ENCODE measurements at regions not wholly inside any gene's neighbourhood (a gene's known extent, or its start where the extent isn't known, plus 50 kb on each side); places are given as distances from the start of the nearest gene placed in this dataset.
"Not testable (repeated sequence)": the region's sequence is repeated elsewhere in the genome, so short reads cannot be mapped to it uniquely, and the experiment has no call there.

- H3K36me3 ChIP-seq (ENCODE audit: control insufficient read depth, insufficient read depth, low read length); H3K4me1 ChIP-seq (ENCODE audit: control insufficient read depth, insufficient read depth, low read length); H3K4me3 ChIP-seq (ENCODE audit: low read depth, low read length); H3K27ac ChIP-seq (ENCODE audit: low read depth, low read length); H3K9me3 ChIP-seq (ENCODE audit: control insufficient read depth, insufficient read depth, low read length); DNase-seq (ENCODE audit: low read depth in 4 of 6, low spot score in 6 of 6); H3K27me3 ChIP-seq (ENCODE audit: control insufficient read depth, insufficient read depth, low read length): not testable (repeated sequence)
- WGBS (ENCODE audit: insufficient coverage), result no CpG with 5 or more reads among the region's 7 CpGs
Observed at GRCh38 chr16:21422824-21423223, 144.7 kb upstream of the CRYM start.

GRCh38 chr16:21404699-21405098 is 126.6 kb upstream of the CRYM start:
- H3K27ac ChIP-seq (ENCODE audit: low read depth, low read length); H3K4me1 ChIP-seq (ENCODE audit: control insufficient read depth, insufficient read depth, low read length); H3K4me3 ChIP-seq (ENCODE audit: low read depth, low read length); H3K27me3 ChIP-seq (ENCODE audit: control insufficient read depth, insufficient read depth, low read length); H3K9me3 ChIP-seq (ENCODE audit: control insufficient read depth, insufficient read depth, low read length); DNase-seq (ENCODE audit: low read depth in 4 of 6, low spot score in 6 of 6); H3K36me3 ChIP-seq (ENCODE audit: control insufficient read depth, insufficient read depth, low read length): not testable (repeated sequence)
- no CpG with 5 or more reads among the region's 13 CpGs for WGBS (ENCODE audit: insufficient coverage)

- not testable (repeated sequence) for H3K4me3 ChIP-seq (ENCODE audit: low read depth, low read length); H3K36me3 ChIP-seq (ENCODE audit: control insufficient read depth, insufficient read depth, low read length); H3K4me1 ChIP-seq (ENCODE audit: control insufficient read depth, insufficient read depth, low read length); H3K27me3 ChIP-seq (ENCODE audit: control insufficient read depth, insufficient read depth, low read length); H3K9me3 ChIP-seq (ENCODE audit: control insufficient read depth, insufficient read depth, low read length); DNase-seq (ENCODE audit: low read depth in 4 of 6, low spot score in 6 of 6); H3K27ac ChIP-seq (ENCODE audit: low read depth, low read length)
- WGBS (ENCODE audit: insufficient coverage), result no CpG with 5 or more reads among the region's 5 CpGs
Observed at GRCh38 chr16:21397866-21398265, 119.8 kb upstream of the CRYM start.

GRCh38 chr16:21396545-21396944 is 118.5 kb upstream of the CRYM start:
- H3K4me3 ChIP-seq (ENCODE audit: low read depth, low read length); H3K4me1 ChIP-seq (ENCODE audit: control insufficient read depth, insufficient read depth, low read length); H3K27me3 ChIP-seq (ENCODE audit: control insufficient read depth, insufficient read depth, low read length); DNase-seq (ENCODE audit: low read depth in 4 of 6, low spot score in 6 of 6); H3K36me3 ChIP-seq (ENCODE audit: control insufficient read depth, insufficient read depth, low read length); H3K27ac ChIP-seq (ENCODE audit: low read depth, low read length); H3K9me3 ChIP-seq (ENCODE audit: control insufficient read depth, insufficient read depth, low read length): not testable (repeated sequence)
- no CpG with 5 or more reads among the region's 4 CpGs for WGBS (ENCODE audit: insufficient coverage)

- not testable (repeated sequence) for H3K36me3 ChIP-seq (ENCODE audit: control insufficient read depth, insufficient read depth, low read length); H3K27ac ChIP-seq (ENCODE audit: low read depth, low read length); H3K9me3 ChIP-seq (ENCODE audit: control insufficient read depth, insufficient read depth, low read length); H3K4me3 ChIP-seq (ENCODE audit: low read depth, low read length); DNase-seq (ENCODE audit: low read depth in 4 of 6, low spot score in 6 of 6); H3K27me3 ChIP-seq (ENCODE audit: control insufficient read depth, insufficient read depth, low read length); H3K4me1 ChIP-seq (ENCODE audit: control insufficient read depth, insufficient read depth, low read length)
- no CpG with 5 or more reads among the region's 3 CpGs for WGBS (ENCODE audit: insufficient coverage)
Observed at GRCh38 chr16:21390634-21391033, 112.5 kb upstream of the CRYM start.

- not testable (repeated sequence) for H3K27me3 ChIP-seq (ENCODE audit: control insufficient read depth, insufficient read depth, low read length); H3K27ac ChIP-seq (ENCODE audit: low read depth, low read length); H3K4me3 ChIP-seq (ENCODE audit: low read depth, low read length); H3K36me3 ChIP-seq (ENCODE audit: control insufficient read depth, insufficient read depth, low read length); H3K9me3 ChIP-seq (ENCODE audit: control insufficient read depth, insufficient read depth, low read length); DNase-seq (ENCODE audit: low read depth in 4 of 6, low spot score in 6 of 6); H3K4me1 ChIP-seq (ENCODE audit: control insufficient read depth, insufficient read depth, low read length)
- no CpG with 5 or more reads among the region's 7 CpGs for WGBS (ENCODE audit: insufficient coverage)
Observed at GRCh38 chr16:21389860-21390259, 111.8 kb upstream of the CRYM start.

GRCh38 chr16:21387757-21388156 is 109.7 kb upstream of the CRYM start:
- DNase-seq (ENCODE audit: low read depth in 4 of 6, low spot score in 6 of 6); H3K4me1 ChIP-seq (ENCODE audit: control insufficient read depth, insufficient read depth, low read length); H3K36me3 ChIP-seq (ENCODE audit: control insufficient read depth, insufficient read depth, low read length); H3K27ac ChIP-seq (ENCODE audit: low read depth, low read length); H3K4me3 ChIP-seq (ENCODE audit: low read depth, low read length); H3K9me3 ChIP-seq (ENCODE audit: control insufficient read depth, insufficient read depth, low read length); H3K27me3 ChIP-seq (ENCODE audit: control insufficient read depth, insufficient read depth, low read length): not testable (repeated sequence)
- WGBS (ENCODE audit: insufficient coverage), result no CpG with 5 or more reads among the region's 3 CpGs

GRCh38 chr16:21386201-21386915 is 108.3 kb upstream of the CRYM start:
- not testable (repeated sequence) for H3K4me1 ChIP-seq (ENCODE audit: control insufficient read depth, insufficient read depth, low read length); H3K4me3 ChIP-seq (ENCODE audit: low read depth, low read length); H3K27me3 ChIP-seq (ENCODE audit: control insufficient read depth, insufficient read depth, low read length); DNase-seq (ENCODE audit: low read depth in 4 of 6, low spot score in 6 of 6); H3K9me3 ChIP-seq (ENCODE audit: control insufficient read depth, insufficient read depth, low read length); H3K27ac ChIP-seq (ENCODE audit: low read depth, low read length); H3K36me3 ChIP-seq (ENCODE audit: control insufficient read depth, insufficient read depth, low read length)
- no CpG with 5 or more reads among the region's 5 CpGs for WGBS (ENCODE audit: insufficient coverage)

GRCh38 chr16:21383682-21384081 is 105.6 kb upstream of the CRYM start:
- not testable (repeated sequence) for DNase-seq (ENCODE audit: low read depth in 4 of 6, low spot score in 6 of 6); H3K36me3 ChIP-seq (ENCODE audit: control insufficient read depth, insufficient read depth, low read length); H3K27ac ChIP-seq (ENCODE audit: low read depth, low read length); H3K9me3 ChIP-seq (ENCODE audit: control insufficient read depth, insufficient read depth, low read length); H3K27me3 ChIP-seq (ENCODE audit: control insufficient read depth, insufficient read depth, low read length); H3K4me1 ChIP-seq (ENCODE audit: control insufficient read depth, insufficient read depth, low read length); H3K4me3 ChIP-seq (ENCODE audit: low read depth, low read length)

- DNase-seq (ENCODE audit: low read depth in 4 of 6, low spot score in 6 of 6); H3K27ac ChIP-seq (ENCODE audit: low read depth, low read length); H3K4me3 ChIP-seq (ENCODE audit: low read depth, low read length); H3K27me3 ChIP-seq (ENCODE audit: control insufficient read depth, insufficient read depth, low read length); H3K9me3 ChIP-seq (ENCODE audit: control insufficient read depth, insufficient read depth, low read length); H3K36me3 ChIP-seq (ENCODE audit: control insufficient read depth, insufficient read depth, low read length); H3K4me1 ChIP-seq (ENCODE audit: control insufficient read depth, insufficient read depth, low read length): not testable (repeated sequence)
- no CpG with 5 or more reads among the region's 5 CpGs for WGBS (ENCODE audit: insufficient coverage)
Observed at GRCh38 chr16:21379645-21380044, 101.6 kb upstream of the CRYM start.
